NB4 (cell line): ENCODE measurements at regions not wholly inside any gene's neighbourhood (a gene's known extent, or its start where the extent isn't known, plus 50 kb on each side); places are given as distances from the start of the nearest gene placed in this dataset.

Experiments used
- DNase-seq: peaks from one replicate; pipeline ENCODE4 v3.0.0; 2010; ENCODE audit warnings: low read depth
- H3K4me3 ChIP-seq: one replicate; pipeline ENCODE4 v1.5.1; 2011; ENCODE audit warnings: mild to moderate bottlenecking, low read depth, low read length, moderate library complexity
- MYC ChIP-seq: IDR thresholded peaks from 2 replicates; pipeline ENCODE4 v1.6.1; 2011; ENCODE audit warnings: low read depth, low read length
- POLR2A ChIP-seq: IDR thresholded peaks from 2 replicates; pipeline ENCODE4 v1.6.1; 2011; ENCODE audit warnings: mild to moderate bottlenecking; ENCODE audit not compliant: insufficient read length; ENCODE audit errors: extremely low read depth
- TF ChIP-seq, protein P1 (sequence below): IDR thresholded peaks from one replicate; pipeline ENCODE4 v1.5.1; 2012; ENCODE audit warnings: low read depth, low read length
- TF ChIP-seq, protein P2 (sequence below): IDR thresholded peaks from 2 replicates; pipeline ENCODE4 v1.6.1; 2011; ENCODE audit warnings: low read depth, low read length

DNA sequence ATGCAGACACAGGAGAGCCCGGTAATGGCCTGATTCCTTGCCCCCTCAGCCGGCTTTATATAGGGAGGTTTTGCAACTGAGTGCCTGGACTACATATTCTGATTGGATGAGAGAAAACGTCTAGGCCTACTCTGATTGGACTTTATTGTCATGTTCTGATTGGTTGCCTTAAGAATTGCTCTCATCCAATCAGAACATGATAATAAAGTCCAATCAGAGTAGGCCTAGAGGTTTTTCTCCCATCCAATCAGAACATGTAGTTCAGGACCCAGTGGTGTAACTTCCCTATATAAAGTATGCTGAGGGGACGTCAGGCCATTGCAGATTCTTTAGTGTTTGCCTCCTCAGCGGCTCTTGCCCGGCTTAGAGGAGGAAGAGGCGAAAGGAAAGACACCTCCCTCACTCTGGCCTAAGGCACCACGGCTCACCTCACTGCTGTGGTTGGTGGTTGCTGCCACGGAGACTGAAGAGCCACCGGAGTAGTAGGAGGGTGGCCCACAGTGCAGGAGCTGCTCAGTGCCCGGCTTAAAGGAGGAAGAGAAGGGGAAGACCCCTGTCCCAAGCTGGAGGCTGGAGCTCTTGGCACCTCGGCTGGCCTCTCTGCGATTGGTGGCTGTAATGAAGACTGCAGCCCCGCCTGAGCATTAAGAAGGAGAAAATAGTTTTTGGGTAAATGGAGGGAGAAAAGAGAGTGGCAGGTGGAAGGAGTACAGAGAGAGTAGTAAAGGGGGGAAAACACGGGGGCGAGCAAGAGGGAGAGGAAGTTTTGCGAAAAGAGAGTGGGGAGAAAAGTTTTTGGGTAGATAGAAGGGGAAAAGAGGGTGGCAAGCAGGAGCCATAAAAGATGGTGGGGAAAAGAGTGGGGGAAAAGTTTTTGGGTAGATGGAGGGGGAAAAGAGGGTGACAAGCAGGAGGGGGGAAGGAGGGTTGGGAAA, 116.7 kb upstream of the SERPIND1 start:
- H3K4me3 ChIP-seq, result no peak overlapping the region
- DNase-seq, result peak; percentile 34
- TF ChIP-seq, protein P1, sequence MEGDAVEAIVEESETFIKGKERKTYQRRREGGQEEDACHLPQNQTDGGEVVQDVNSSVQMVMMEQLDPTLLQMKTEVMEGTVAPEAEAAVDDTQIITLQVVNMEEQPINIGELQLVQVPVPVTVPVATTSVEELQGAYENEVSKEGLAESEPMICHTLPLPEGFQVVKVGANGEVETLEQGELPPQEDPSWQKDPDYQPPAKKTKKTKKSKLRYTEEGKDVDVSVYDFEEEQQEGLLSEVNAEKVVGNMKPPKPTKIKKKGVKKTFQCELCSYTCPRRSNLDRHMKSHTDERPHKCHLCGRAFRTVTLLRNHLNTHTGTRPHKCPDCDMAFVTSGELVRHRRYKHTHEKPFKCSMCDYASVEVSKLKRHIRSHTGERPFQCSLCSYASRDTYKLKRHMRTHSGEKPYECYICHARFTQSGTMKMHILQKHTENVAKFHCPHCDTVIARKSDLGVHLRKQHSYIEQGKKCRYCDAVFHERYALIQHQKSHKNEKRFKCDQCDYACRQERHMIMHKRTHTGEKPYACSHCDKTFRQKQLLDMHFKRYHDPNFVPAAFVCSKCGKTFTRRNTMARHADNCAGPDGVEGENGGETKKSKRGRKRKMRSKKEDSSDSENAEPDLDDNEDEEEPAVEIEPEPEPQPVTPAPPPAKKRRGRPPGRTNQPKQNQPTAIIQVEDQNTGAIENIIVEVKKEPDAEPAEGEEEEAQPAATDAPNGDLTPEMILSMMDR, result no peak
- TF ChIP-seq POLR2A, result no peak
- TF ChIP-seq, protein P2, sequence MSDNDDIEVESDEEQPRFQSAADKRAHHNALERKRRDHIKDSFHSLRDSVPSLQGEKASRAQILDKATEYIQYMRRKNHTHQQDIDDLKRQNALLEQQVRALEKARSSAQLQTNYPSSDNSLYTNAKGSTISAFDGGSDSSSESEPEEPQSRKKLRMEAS, result no peak
- TF ChIP-seq MYC, result no peak
